ENCODE measurements at regions not wholly inside any gene's neighbourhood (a gene's known extent, or its start where the extent isn't known, plus 50 kb on each side); places are given as distances from the start of the nearest gene placed in this dataset.
"Not testable (repeated sequence)": the region's sequence is repeated elsewhere in the genome, so short reads cannot be mapped to it uniquely, and the experiment has no call there.

DNA sequence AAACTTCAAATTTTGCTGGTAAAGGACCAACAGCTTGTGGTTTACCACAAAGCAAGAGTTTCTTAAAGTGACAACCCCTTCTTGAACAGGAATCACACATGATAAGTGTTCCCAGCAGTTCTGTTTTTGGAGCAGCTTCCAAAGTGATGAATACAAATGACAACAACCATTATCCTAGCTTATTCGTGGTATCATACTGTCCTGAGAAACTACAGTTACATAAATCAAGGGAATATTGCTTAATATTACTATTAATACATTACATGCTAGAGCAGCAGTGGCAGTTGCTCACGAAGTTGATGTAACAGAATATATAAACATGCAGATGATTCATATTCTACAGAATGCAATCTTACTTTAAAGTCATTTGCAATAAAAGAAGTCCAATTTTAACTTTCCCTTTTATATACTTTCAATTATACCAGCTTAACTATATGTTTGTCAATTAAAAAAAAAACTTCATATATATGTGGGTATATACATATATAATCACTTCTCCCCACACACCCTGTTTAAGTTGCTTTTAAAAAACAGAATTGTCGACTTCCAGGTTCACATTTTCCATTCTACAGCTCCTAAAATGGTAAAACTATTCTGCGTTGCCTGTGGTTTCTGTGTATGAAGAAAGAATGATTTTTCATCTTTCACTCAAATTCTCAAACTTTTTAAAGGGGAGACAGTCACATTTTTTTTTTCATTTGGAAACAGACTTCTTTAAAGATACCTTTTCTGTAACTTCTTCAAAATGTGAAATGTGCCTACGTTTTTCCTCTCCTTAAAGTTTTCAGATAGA lies 713.6 kb downstream of the TDRD15 start:
- peak overlapping the region; percentile 53 for H3K9ac ChIP-seq (ENCODE audit: low read depth, low read length)
- H3K9me3 ChIP-seq (replicated peaks; ENCODE audit: low read length), result no peaks in the 10 kb centered on the region
- H3K36me3 ChIP-seq (ENCODE audit: insufficient read depth, low read length), result no peaks in the 10 kb centered on the region
- no peaks in the 10 kb centered on the region for H3K27me3 ChIP-seq (ENCODE audit: control insufficient read depth, insufficient read depth, low read length)
- H3K4me1 ChIP-seq (ENCODE audit: control insufficient read depth, insufficient read depth, low read length), result peaks cover 16% of the 10 kb centered on the region
- H3K4me2 ChIP-seq (ENCODE audit: low read length), result peak overlapping the region; percentile 66
- H3K4me3 ChIP-seq (ENCODE audit: low read length), result peak overlapping the region; percentile 34

DNA sequence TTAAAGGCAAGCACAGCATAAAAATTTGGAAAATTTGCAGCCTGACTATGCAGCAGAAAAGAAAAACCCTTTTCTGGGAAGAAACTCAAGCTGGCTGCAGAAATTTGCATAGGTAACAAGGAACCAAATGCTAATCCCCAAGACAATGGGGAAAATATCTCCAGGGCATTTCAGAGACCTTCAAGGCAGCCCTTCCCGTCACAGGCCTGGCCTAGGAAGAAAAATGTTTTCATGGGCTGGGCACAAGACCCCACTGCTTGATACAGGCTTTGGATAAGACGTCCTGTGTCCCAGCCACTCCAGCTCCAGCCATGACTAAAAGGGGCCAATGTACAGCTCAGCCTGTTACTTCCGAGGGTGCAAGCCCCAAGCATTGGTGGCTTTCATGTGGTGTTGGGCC lies 717.6 kb downstream of the TDRD15 start:
- Histone ChIP-seq H3K4me2 (ENCODE audit: low read length) (no peak overlapping the region), H3K27me3 (ENCODE audit: control insufficient read depth, insufficient read depth, low read length) (no peaks in the 10 kb centered on the region), H3K9ac (ENCODE audit: low read depth, low read length) (no peak overlapping the region), H3K9me3 (replicated peaks; ENCODE audit: low read length) (no peaks in the 10 kb centered on the region), H3K4me1 (ENCODE audit: control insufficient read depth, insufficient read depth, low read length) (peaks cover 11% of the 10 kb centered on the region), H3K4me3 (ENCODE audit: low read length) (no peak overlapping the region), H3K36me3 (ENCODE audit: insufficient read depth, low read length) (no peaks in the 10 kb centered on the region)

DNA sequence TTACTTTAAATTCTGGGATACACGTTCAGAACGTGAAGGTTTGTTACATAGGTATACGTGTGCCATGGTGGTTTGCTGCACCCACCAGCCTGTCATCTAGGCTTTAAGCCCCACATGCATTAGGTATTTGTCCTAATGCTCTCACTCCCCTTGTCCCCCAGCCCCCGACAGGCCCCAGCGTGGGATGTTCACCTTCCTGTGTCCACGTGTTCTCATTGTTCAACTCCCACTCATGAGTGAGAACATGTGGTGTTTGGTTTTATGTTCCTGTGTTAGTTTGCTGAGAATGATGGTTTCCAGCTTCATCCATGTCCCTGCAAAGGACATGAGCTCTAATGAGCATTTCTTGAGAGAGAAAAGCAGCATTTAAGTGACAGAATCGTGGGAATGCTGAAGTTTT lies 726.6 kb downstream of the TDRD15 start:
- not testable (repeated sequence) for H3K4me2 ChIP-seq (ENCODE audit: low read length); H3K9me3 ChIP-seq (replicated peaks; ENCODE audit: low read length); H3K36me3 ChIP-seq (ENCODE audit: insufficient read depth, low read length); H3K27me3 ChIP-seq (ENCODE audit: control insufficient read depth, insufficient read depth, low read length); H3K4me3 ChIP-seq (ENCODE audit: low read length); H3K9ac ChIP-seq (ENCODE audit: low read depth, low read length); H3K4me1 ChIP-seq (ENCODE audit: control insufficient read depth, insufficient read depth, low read length)

DNA sequence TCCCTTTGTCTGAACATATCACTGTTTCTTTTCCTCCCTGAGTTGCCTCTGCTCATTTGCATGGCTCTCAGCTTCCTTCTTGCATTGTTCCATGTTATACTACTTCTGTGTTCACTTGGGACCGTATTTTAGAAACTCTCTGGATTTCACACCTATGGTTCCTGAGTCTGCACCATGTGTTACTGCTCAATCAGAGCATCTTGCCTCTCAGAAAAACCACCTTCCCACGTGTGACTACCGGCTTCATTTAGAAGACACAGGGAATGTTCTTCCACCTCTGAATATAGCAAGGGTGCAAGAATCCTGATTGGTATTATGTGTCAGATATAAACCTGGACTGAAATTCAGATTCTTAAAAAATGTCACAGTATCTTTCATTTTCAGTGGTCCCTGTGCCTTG lies 731.2 kb downstream of the TDRD15 start:
- Histone ChIP-seq H3K4me1 (ENCODE audit: control insufficient read depth, insufficient read depth, low read length) (no peaks in the 10 kb centered on the region), H3K9ac (ENCODE audit: low read depth, low read length) (no peak overlapping the region), H3K4me2 (ENCODE audit: low read length) (no peak overlapping the region), H3K27me3 (ENCODE audit: control insufficient read depth, insufficient read depth, low read length) (no peaks in the 10 kb centered on the region), H3K36me3 (ENCODE audit: insufficient read depth, low read length) (no peaks in the 10 kb centered on the region), H3K9me3 (replicated peaks; ENCODE audit: low read length) (no peaks in the 10 kb centered on the region), H3K4me3 (ENCODE audit: low read length) (no peak overlapping the region)

DNA sequence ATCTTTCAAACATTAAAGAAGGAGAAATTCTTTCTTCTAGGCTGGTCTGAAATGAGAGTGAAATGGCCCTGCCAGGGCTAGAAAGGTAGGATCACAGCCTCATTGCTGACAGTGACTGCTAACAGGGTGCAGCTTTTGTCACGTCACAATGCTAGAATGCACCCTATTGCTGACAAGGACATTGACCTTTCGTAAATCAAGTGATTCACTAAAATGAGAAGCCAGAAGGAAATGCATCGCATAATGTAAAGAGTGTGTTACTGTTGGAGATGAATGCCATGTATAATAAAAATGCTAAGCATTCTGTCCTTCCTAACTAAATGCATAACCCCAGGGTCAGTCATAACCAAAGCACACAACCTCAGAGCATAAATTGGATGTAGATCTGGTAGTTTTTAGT lies 732.9 kb downstream of the TDRD15 start:
- H3K27me3 ChIP-seq (ENCODE audit: control insufficient read depth, insufficient read depth, low read length), result no peaks in the 10 kb centered on the region
- H3K9ac ChIP-seq (ENCODE audit: low read depth, low read length), result no peak overlapping the region
- H3K9me3 ChIP-seq (replicated peaks; ENCODE audit: low read length), result no peaks in the 10 kb centered on the region
- H3K4me3 ChIP-seq (ENCODE audit: low read length), result no peak overlapping the region
- no peak overlapping the region for H3K4me2 ChIP-seq (ENCODE audit: low read length)
- no peaks in the 10 kb centered on the region for H3K36me3 ChIP-seq (ENCODE audit: insufficient read depth, low read length)
- no peaks in the 10 kb centered on the region for H3K4me1 ChIP-seq (ENCODE audit: control insufficient read depth, insufficient read depth, low read length)

DNA sequence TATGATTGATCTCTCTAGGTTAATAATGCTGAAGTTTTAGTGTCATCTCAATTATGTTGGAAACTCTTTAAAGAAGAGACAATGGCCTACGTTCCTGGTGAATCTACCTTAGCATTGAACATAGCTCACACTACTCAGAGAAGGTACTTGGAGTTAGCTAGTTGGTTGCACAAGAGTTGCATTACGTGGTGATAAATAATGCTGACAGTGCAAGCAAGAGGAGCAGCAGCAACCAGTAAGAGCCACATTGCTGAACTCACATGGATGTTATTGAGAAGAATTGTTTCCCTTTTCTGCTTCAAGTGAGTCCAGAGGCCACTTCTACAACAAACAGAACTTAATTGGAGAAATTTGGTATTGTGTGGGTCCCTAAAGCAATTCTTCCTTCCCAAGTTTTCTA lies 737.1 kb downstream of the TDRD15 start:
- H3K4me1 ChIP-seq (ENCODE audit: control insufficient read depth, insufficient read depth, low read length), result no peaks in the 10 kb centered on the region
- no peak overlapping the region for H3K9ac ChIP-seq (ENCODE audit: low read depth, low read length)
- no peaks in the 10 kb centered on the region for H3K9me3 ChIP-seq (replicated peaks; ENCODE audit: low read length)
- no peak overlapping the region for H3K4me3 ChIP-seq (ENCODE audit: low read length)
- H3K36me3 ChIP-seq (ENCODE audit: insufficient read depth, low read length), result no peaks in the 10 kb centered on the region
- no peaks in the 10 kb centered on the region for H3K27me3 ChIP-seq (ENCODE audit: control insufficient read depth, insufficient read depth, low read length)
- no peak overlapping the region for H3K4me2 ChIP-seq (ENCODE audit: low read length)

DNA sequence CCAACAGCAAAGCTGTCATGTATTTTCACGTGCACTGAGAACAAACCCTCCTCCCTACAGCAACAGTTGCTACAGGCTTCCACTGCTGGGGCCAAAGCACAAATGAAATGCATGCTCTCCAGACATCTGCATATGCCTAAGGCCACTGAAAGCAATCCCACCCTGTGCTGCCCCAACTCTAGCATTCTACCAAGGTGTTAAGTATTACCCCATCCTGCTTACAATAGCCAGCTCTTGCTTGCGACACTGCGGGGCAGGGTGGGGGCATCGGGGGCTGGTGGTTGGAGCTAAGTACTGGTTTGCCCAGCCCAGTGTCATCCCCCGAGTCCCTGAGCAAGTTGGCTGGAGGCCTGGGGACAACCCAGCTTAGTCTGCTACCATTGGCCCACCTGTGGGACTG lies 742.5 kb downstream of the TDRD15 start:
- Histone ChIP-seq H3K4me3 (ENCODE audit: low read length) (no peak overlapping the region), H3K9me3 (replicated peaks; ENCODE audit: low read length) (no peaks in the 10 kb centered on the region), H3K4me2 (ENCODE audit: low read length) (no peak overlapping the region), H3K9ac (ENCODE audit: low read depth, low read length) (no peak overlapping the region), H3K36me3 (ENCODE audit: insufficient read depth, low read length) (no peaks in the 10 kb centered on the region), H3K4me1 (ENCODE audit: control insufficient read depth, insufficient read depth, low read length) (no peaks in the 10 kb centered on the region), H3K27me3 (ENCODE audit: control insufficient read depth, insufficient read depth, low read length) (no peaks in the 10 kb centered on the region)

DNA sequence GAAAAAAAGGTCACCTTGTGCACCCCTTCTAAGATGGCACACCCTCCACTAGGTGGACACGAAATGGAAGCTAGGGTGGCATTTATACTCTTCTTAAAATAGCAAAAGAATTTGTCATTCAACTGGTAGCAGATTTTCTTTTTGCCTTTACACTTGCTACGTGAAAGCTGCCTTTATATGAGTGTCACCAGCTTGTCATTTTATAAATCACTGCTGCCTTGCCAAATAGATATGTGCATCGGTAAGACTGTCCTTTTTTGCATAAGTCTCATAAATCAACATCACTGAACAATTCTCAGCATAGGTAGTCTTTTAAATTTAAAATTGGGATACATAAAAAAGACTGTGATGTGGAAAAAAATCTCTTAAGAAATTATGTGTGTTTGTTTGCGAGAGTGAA lies 764.1 kb downstream of the TDRD15 start:
- Histone ChIP-seq H3K4me2 (ENCODE audit: low read length) (no peak overlapping the region), H3K4me3 (ENCODE audit: low read length) (no peak overlapping the region), H3K9ac (ENCODE audit: low read depth, low read length) (no peak overlapping the region), H3K27me3 (ENCODE audit: control insufficient read depth, insufficient read depth, low read length) (no peaks in the 10 kb centered on the region), H3K4me1 (ENCODE audit: control insufficient read depth, insufficient read depth, low read length) (no peaks in the 10 kb centered on the region), H3K9me3 (replicated peaks; ENCODE audit: low read length) (no peaks in the 10 kb centered on the region), H3K36me3 (ENCODE audit: insufficient read depth, low read length) (no peaks in the 10 kb centered on the region)

DNA sequence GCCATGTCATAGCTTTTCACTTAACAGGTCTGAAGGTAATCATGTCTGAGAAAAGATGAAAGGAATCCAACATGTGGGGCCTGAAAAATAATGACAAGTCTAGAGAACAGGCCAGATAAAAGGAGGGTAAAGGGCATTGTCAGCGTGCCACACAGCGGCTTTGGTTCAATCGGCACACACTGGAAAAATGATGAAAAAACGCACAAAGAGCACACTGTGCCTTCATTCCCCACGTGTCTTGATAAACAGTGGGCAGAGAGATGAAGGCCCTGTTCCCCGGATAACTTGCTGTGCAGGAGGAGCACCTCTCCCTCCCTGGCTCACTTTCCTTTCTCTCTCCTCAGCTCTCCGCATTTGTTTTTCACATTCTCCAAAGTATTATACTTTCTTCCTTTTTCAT lies 766.3 kb downstream of the TDRD15 start:
- Histone ChIP-seq H3K4me1 (ENCODE audit: control insufficient read depth, insufficient read depth, low read length) (no peaks in the 10 kb centered on the region), H3K27me3 (ENCODE audit: control insufficient read depth, insufficient read depth, low read length) (no peaks in the 10 kb centered on the region), H3K9me3 (replicated peaks; ENCODE audit: low read length) (no peaks in the 10 kb centered on the region), H3K4me3 (ENCODE audit: low read length) (no peak overlapping the region), H3K9ac (ENCODE audit: low read depth, low read length) (no peak overlapping the region), H3K36me3 (ENCODE audit: insufficient read depth, low read length) (no peaks in the 10 kb centered on the region), H3K4me2 (ENCODE audit: low read length) (no peak overlapping the region)

DNA sequence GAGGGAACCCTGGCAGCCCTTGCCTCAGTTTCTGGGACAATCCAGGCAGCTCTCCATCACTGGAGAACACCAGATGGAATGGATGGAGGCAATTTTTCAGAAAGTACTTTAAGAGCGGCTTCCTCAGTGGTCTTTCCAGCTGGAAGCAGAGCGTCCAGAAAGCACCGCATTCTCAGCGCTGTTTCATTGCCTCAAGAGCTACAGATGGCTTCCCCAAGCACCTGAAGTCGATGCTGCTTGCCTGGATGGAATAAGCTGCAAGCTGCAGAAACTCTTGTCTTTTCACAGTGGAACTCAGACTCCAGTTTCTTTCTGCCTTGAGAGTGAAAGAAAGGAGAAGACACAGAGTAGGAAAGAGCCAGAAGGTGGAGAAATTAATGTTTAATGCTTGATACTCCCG lies 766.9 kb downstream of the TDRD15 start:
- Histone ChIP-seq H3K27me3 (ENCODE audit: control insufficient read depth, insufficient read depth, low read length) (no peaks in the 10 kb centered on the region), H3K9me3 (replicated peaks; ENCODE audit: low read length) (no peaks in the 10 kb centered on the region), H3K9ac (ENCODE audit: low read depth, low read length) (no peak overlapping the region), H3K4me3 (ENCODE audit: low read length) (no peak overlapping the region), H3K4me1 (ENCODE audit: control insufficient read depth, insufficient read depth, low read length) (no peaks in the 10 kb centered on the region), H3K4me2 (ENCODE audit: low read length) (no peak overlapping the region), H3K36me3 (ENCODE audit: insufficient read depth, low read length) (no peaks in the 10 kb centered on the region)

DNA sequence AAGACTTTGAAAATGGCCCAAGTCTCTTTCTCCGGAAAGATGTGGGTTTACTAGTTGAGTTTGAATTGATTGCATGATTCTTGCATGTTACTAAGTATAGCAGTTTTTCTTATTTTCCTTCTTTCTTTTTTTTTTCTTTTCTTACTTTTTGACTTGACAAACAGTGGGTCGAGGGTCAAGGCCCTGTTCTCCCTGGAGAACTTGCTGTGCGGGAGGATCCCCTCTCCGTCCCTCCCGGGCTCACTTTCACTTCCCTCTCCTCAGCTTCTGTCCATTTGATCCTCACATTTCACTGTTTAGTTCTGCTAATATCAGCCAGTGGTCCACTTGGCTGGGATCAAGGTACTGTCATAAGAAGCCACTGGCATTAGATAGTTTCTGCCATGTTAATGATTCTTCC lies 767.4 kb downstream of the TDRD15 start:
- Histone ChIP-seq H3K36me3 (ENCODE audit: insufficient read depth, low read length) (no peaks in the 10 kb centered on the region), H3K27me3 (ENCODE audit: control insufficient read depth, insufficient read depth, low read length) (no peaks in the 10 kb centered on the region), H3K9ac (ENCODE audit: low read depth, low read length) (no peak overlapping the region), H3K4me2 (ENCODE audit: low read length) (no peak overlapping the region), H3K4me1 (ENCODE audit: control insufficient read depth, insufficient read depth, low read length) (no peaks in the 10 kb centered on the region), H3K4me3 (ENCODE audit: low read length) (peak overlapping the region; percentile 24), H3K9me3 (replicated peaks; ENCODE audit: low read length) (no peaks in the 10 kb centered on the region)

DNA sequence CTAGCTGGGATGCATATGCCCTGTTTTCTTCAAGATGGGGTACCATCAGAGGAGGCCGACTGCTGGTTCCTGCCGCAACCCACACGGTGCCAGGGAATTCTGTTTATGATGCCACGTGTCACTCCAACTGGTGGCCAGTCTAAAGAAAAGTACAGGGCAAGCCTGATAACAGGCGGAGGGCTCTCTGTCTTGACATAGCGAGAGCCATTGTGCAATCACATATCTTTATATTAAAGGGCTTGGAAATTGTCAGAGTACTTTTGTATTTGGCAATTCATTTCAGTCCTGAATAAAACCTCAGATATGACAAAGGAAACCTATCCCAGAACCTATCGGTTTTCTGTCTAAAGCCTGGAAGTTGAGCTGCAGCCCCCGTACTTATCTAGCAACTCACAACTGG lies 768.4 kb downstream of the TDRD15 start:
- Histone ChIP-seq H3K4me1 (ENCODE audit: control insufficient read depth, insufficient read depth, low read length) (no peaks in the 10 kb centered on the region), H3K4me3 (ENCODE audit: low read length) (no peak overlapping the region), H3K36me3 (ENCODE audit: insufficient read depth, low read length) (no peaks in the 10 kb centered on the region), H3K9ac (ENCODE audit: low read depth, low read length) (no peak overlapping the region), H3K9me3 (replicated peaks; ENCODE audit: low read length) (no peaks in the 10 kb centered on the region), H3K4me2 (ENCODE audit: low read length) (no peak overlapping the region), H3K27me3 (ENCODE audit: control insufficient read depth, insufficient read depth, low read length) (no peaks in the 10 kb centered on the region)

Data from skeletal muscle satellite cell (primary cell).